ENCODE measurements at regions not wholly inside any gene's neighbourhood (a gene's known extent, or its start where the extent isn't known, plus 50 kb on each side); places are given as distances from the start of the nearest gene placed in this dataset.

DNA sequence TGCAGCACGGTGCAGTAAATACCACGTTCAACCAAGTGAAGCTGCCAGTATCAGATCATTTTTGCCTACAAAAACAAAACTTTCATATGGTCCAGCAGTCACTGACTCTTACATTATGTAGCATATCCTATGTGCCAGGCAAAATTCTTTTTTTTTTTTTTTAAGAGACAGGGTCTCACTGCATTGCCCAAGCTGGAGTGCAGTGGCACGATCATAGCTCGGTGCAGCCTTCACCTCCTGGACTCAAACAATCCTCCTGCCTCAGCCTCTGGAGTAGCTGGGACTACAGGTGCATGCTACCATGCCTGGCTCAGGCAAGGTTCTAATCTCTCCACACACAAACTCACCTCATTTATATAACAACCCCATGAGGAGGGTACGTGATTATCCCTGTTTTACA, 208.6 kb upstream of the JARID2 start:
- TF ChIP-seq, protein P1, sequence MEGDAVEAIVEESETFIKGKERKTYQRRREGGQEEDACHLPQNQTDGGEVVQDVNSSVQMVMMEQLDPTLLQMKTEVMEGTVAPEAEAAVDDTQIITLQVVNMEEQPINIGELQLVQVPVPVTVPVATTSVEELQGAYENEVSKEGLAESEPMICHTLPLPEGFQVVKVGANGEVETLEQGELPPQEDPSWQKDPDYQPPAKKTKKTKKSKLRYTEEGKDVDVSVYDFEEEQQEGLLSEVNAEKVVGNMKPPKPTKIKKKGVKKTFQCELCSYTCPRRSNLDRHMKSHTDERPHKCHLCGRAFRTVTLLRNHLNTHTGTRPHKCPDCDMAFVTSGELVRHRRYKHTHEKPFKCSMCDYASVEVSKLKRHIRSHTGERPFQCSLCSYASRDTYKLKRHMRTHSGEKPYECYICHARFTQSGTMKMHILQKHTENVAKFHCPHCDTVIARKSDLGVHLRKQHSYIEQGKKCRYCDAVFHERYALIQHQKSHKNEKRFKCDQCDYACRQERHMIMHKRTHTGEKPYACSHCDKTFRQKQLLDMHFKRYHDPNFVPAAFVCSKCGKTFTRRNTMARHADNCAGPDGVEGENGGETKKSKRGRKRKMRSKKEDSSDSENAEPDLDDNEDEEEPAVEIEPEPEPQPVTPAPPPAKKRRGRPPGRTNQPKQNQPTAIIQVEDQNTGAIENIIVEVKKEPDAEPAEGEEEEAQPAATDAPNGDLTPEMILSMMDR (IDR thresholded peaks at IDR 0.05) = no peak
- Histone ChIP-seq H3K4me1 (peaks cover 0 to 14% (median 4%) of the 10 kb centered on the region in 9 donors), H3K36me3 (no peaks in the 10 kb centered on the region), H3K27me3 (no peaks in the 10 kb centered on the region), H3K27ac (peak overlapping the region in 7 of 10 donors; percentile 38 to 69 (median 66)), H3K4me3 (no peak overlapping the region), H3K9me3 (no peaks in the 10 kb centered on the region)
- intact Hi-C loops (cut with DNase I) = loop anchor here in 2 of 10 donors (5.0 to 10.0 kb wide), 2 partner anchors 145 to 152 kb away; no protein-coding TSS in a partner anchor
- no peak for DNase-seq
- WGBS, 2 donors = 78 to 82% methylated on average over 5 of the region's 5 CpGs
- ATAC-seq = peak in 1 of 8 donors; percentile 3

DNA sequence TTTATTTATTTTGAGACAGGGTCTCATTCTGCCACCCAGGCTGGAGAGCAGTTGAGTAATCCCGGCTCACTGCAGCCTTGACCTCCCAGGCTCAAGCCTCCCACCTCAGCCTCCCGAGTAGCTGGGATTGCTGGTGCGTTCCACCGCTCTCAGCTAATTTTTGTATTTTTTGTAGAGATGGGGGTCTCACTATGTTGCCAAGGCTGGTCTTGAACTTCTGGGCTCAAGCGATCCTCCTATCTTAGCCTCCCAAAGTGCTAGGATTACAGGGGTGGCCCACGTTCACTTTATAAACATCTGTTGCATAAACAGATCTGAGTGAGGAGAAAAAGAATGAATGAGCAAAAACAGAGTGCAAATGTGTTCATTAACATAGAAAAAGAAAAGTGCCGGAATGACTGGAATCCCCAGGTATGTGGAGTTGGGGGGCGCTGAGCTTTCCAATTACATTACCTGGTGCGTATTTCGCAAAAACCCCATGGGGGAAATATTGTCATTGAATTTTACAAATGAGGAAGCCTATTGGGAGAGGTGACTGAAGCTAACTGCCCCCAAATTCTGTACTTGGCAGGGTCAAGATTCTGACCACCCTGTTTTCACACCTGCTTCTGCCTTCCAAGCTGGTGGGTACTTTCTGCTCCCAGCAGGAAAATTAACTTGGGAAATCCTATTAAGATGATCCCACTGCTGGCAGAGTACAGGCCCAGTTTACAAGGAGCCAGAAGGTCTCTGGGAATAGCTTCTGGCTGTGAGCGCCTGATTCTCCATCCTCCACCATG, 207.7 kb upstream of the JARID2 start:
- Histone ChIP-seq H3K4me3 (no peak overlapping the region), H3K36me3 (no peaks in the 10 kb centered on the region), H3K27ac (no peak overlapping the region), H3K27me3 (no peaks in the 10 kb centered on the region), H3K4me1 (peaks cover 0 to 14% (median 4%) of the 10 kb centered on the region in 9 donors), H3K9me3 (no peaks in the 10 kb centered on the region)
- intact Hi-C loops (cut with DNase I) = loop anchor here in 2 of 10 donors (5.0 to 10.0 kb wide), 2 partner anchors 146 to 153 kb away; no protein-coding TSS in a partner anchor
- ATAC-seq = no peak
- WGBS, 2 donors = 97 to 99% methylated on average over 11 of the region's 11 CpGs
- no peak for DNase-seq
- TF ChIP-seq, protein P1 (IDR thresholded peaks at IDR 0.05) = no peak

DNA sequence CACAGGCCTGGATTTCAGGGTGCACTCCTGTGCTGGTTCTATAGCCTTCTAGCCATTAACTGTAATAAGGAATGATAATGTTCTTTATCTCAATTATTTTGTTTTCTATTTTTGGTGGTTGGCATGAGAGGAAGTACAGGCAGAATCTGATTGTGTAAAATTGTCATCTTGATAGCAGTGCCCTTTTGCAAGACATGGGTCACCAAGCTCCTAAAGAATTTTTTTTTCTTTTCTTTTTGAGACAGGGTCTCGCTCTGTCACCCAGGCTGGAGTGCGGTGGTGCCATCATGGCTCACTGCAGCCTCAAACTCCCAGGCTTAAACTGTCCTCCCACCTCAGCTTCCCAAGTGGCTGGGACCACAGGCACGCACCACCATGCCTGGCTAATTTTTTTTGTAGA, 206.7 kb upstream of the JARID2 start:
- DNase-seq = no peak
- no peaks in the 10 kb centered on the region for H3K9me3 ChIP-seq
- TF ChIP-seq, protein P1 (IDR thresholded peaks at IDR 0.05) = no peak
- H3K4me1 ChIP-seq = peaks cover 0 to 14% (median 4%) of the 10 kb centered on the region in 9 donors
- ATAC-seq = no peak
- H3K4me3 ChIP-seq = no peak overlapping the region
- no peaks in the 10 kb centered on the region for H3K27me3 ChIP-seq
- H3K36me3 ChIP-seq = no peaks in the 10 kb centered on the region
- WGBS, 2 donors = 93 to 98% methylated on average over 3 of the region's 3 CpGs
- intact Hi-C loops (cut with DNase I) = loop anchor here in 2 of 10 donors (5.0 to 10.0 kb wide), 2 partner anchors 147 to 154 kb away; no protein-coding TSS in a partner anchor
- no peak overlapping the region for H3K27ac ChIP-seq

DNA sequence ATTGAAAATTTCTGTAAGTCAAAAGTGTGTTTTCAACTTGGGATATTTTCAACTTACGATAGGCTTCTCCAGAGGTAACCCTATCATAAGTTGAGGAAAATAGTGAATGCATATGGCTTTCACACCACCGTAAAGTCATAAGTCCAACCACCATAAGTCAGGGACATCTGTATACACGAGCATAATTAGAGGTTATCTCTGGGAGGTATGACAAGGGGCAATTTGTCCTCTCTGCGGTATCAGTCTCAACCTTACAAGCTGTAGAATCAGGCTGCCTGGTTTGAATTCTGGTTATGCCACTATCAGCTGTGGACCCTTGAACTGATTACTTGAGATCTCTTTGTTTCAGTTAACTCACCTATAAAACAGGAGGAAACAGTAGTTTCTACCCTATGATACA, 202.9 kb upstream of the JARID2 start:
- intact Hi-C loops (cut with DNase I) = no loop called here
- no peak for ATAC-seq

More for the DNA sequence above, 202.9 kb upstream of the JARID2 start:
- peaks cover 0 to 9% (median 0%) of the 10 kb centered on the region in 9 donors for H3K4me1 ChIP-seq
- no peaks in the 10 kb centered on the region for H3K9me3 ChIP-seq
- 84 to 89% methylated on average over 4 of the region's 4 CpGs for WGBS, 2 donors
- no peak for DNase-seq
- no peaks in the 10 kb centered on the region for H3K36me3 ChIP-seq
- H3K27ac ChIP-seq = no peak overlapping the region
- no peaks in the 10 kb centered on the region for H3K27me3 ChIP-seq
- no peak overlapping the region for H3K4me3 ChIP-seq
- TF ChIP-seq, protein P1 (IDR thresholded peaks at IDR 0.05) = no peak
